Activated CD8-positive, alpha-beta memory T cell treated with anti-CD3 and anti-CD28 coated beads, Interleukin-2, amount 10 ng/mL, durations not matched to agents 7 days and 5 days (primary cell): ENCODE measurements at regions not wholly inside any gene's neighbourhood (a gene's known extent, or its start where the extent isn't known, plus 50 kb on each side); places are given as distances from the start of the nearest gene placed in this dataset.

Experiments used
- ATAC-seq: fragments of 150-1000 bp; cut with Tn5 transposase; one replicate; pipeline ENCODE4 v1.10.0; 2021; ENCODE audit warnings: moderate library complexity
- CTCF ChIA-PET: fragments of 350-600 bp; sonication (Branson Sonifier 250); formaldehyde crosslinking; loops from one replicate; lab custom pipeline; 2021; ENCODE audit warnings: antibody characterized with exemption; lab: Charles Lee
- DNase-seq: peaks from one replicate; pipeline ENCODE4 v3.0.0-alpha.2; 2020
- H3K27ac Mint-ChIP-seq: one replicate; pipeline ENCODE4 v1.8.0; 2021; ENCODE audit warnings: mild to moderate bottlenecking, mixed read lengths
- H3K27me3 Mint-ChIP-seq: one replicate; pipeline ENCODE4 v1.8.0; 2021; ENCODE audit warnings: mixed read lengths
- H3K36me3 Mint-ChIP-seq: one replicate; pipeline ENCODE4 v1.8.0; 2021; ENCODE audit warnings: mild to moderate bottlenecking, mixed read lengths
- H3K4me1 Mint-ChIP-seq: one replicate; pipeline ENCODE4 v1.8.0; 2021; ENCODE audit warnings: mixed read lengths
- H3K4me3 Mint-ChIP-seq: one replicate; pipeline ENCODE4 v1.8.0; 2021; ENCODE audit warnings: mild to moderate bottlenecking, moderate library complexity, mixed read lengths
- H3K9me3 Mint-ChIP-seq: one replicate; pipeline ENCODE4 v1.8.0; 2022; ENCODE audit warnings: low read depth, mixed read lengths

GRCh38 chrX:109312757-109313156 lies 169.1 kb downstream of the GUCY2F start:
- H3K9me3 Mint-ChIP-seq: no peaks in the 10 kb centered on the region

GRCh38 chrX:109310031-109310430 lies 171.9 kb downstream of the GUCY2F start:
- CTCF ChIA-PET: no interaction called here
- H3K27me3 Mint-ChIP-seq: no peaks in the 10 kb centered on the region
- no peaks in the 10 kb centered on the region for H3K36me3 Mint-ChIP-seq
- ATAC-seq (no peak), DNase-seq (no peak)
- H3K27ac Mint-ChIP-seq: no peak overlapping the region
- H3K4me3 Mint-ChIP-seq: no peak overlapping the region
- no peaks in the 10 kb centered on the region for H3K9me3 Mint-ChIP-seq
- H3K4me1 Mint-ChIP-seq: no peaks in the 10 kb centered on the region

More at GRCh38 chrX:109312757-109313156, 169.1 kb downstream of the GUCY2F start:
- Mint-ChIP-seq H3K27me3 (no peaks in the 10 kb centered on the region), H3K4me3 (no peak overlapping the region), H3K4me1 (no peaks in the 10 kb centered on the region), H3K36me3 (no peaks in the 10 kb centered on the region), H3K27ac (no peak overlapping the region)
- ATAC-seq (no peak), DNase-seq (no peak)
- CTCF ChIA-PET: no interaction called here

DNA sequence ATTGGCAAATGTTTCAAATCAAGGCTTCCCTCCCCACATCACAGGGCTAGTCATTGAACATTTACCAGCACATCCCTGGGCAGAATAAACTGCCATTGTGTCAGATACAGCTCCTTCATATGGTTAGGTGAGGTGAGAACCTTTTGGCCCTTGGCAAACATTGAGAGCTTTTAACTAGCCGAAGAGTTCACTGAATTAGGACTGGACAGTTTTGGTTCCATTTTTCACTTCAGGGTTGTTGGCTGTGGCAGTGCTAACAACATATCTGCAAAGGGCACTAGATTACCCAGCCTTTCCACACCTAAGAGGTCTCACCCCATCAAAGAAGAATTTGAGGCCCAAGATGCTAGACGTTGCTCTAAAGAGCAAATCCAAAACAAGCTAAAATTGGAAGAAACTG lies 180.7 kb downstream of the GUCY2F start:
- H3K4me3 Mint-ChIP-seq: no peak overlapping the region
- DNase-seq (no peak), ATAC-seq (no peak)
- H3K27me3 Mint-ChIP-seq: no peaks in the 10 kb centered on the region
- no peaks in the 10 kb centered on the region for H3K9me3 Mint-ChIP-seq
- no peaks in the 10 kb centered on the region for H3K4me1 Mint-ChIP-seq
- no peaks in the 10 kb centered on the region for H3K36me3 Mint-ChIP-seq
- H3K27ac Mint-ChIP-seq: no peak overlapping the region
- CTCF ChIA-PET: no interaction called here

GRCh38 chrX:109300415-109300814 lies 181.5 kb downstream of the GUCY2F start:
- DNase-seq (no peak), ATAC-seq (no peak)
- CTCF ChIA-PET: no interaction called here
- Mint-ChIP-seq H3K27ac (no peak overlapping the region), H3K36me3 (no peaks in the 10 kb centered on the region), H3K4me1 (no peaks in the 10 kb centered on the region), H3K4me3 (no peak overlapping the region), H3K9me3 (no peaks in the 10 kb centered on the region), H3K27me3 (no peaks in the 10 kb centered on the region)

DNA sequence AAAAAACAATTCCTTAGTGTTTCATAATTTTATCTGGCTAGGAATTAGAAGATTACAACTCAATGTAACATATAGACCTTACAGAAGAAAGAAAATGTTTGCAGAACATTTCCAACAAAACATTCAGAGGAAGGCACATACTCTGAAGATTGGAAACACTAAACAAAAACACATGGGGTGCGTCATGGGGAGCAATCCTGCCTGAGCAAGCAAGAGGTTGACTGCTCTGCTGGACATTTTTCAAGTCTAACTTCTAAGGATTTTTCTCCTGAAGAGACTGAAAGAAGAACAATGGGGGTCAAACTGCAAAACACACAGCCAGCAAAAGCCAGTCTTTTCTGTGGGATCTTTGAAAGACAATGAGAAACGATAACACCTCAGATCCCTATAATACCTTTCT lies 182.8 kb downstream of the GUCY2F start:
- Mint-ChIP-seq H3K4me1 (no peaks in the 10 kb centered on the region), H3K36me3 (no peaks in the 10 kb centered on the region), H3K27me3 (no peaks in the 10 kb centered on the region), H3K27ac (no peak overlapping the region), H3K4me3 (no peak overlapping the region), H3K9me3 (no peaks in the 10 kb centered on the region)
- ATAC-seq (no peak), DNase-seq (no peak)
- CTCF ChIA-PET: no interaction called here

- no peaks in the 10 kb centered on the region for H3K36me3 Mint-ChIP-seq
- DNase-seq: no peak
- no peaks in the 10 kb centered on the region for H3K4me1 Mint-ChIP-seq
- no peak for ATAC-seq
- CTCF ChIA-PET: no interaction called here
- no peaks in the 10 kb centered on the region for H3K27me3 Mint-ChIP-seq
- H3K27ac Mint-ChIP-seq: no peak overlapping the region
- no peaks in the 10 kb centered on the region for H3K9me3 Mint-ChIP-seq
- H3K4me3 Mint-ChIP-seq: no peak overlapping the region
Measured at GRCh38 chrX:109294097-109294814, 187.6 kb downstream of the GUCY2F start.

DNA sequence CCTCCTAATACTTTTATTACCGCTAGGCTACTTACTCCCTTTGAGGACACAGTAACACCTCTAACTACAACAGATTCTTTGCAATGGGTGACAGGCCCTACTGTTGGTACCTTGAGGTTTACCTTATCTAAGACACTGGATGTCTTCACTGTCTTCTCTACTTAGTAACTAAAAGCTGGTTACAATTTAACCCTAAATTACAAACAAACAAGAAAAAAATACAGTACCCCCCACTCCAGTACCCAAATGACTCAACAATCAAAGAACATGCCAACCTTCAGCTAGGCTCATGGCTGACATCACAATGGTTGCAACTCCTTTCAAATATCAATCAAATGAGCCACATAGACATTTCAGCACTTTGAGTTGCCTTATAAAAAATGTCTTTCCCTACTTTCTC lies 198.0 kb downstream of the GUCY2F start:
- DNase-seq (no peak), ATAC-seq (no peak)
- CTCF ChIA-PET: no interaction called here
- Mint-ChIP-seq H3K36me3 (no peaks in the 10 kb centered on the region), H3K4me3 (no peak overlapping the region), H3K9me3 (no peaks in the 10 kb centered on the region), H3K4me1 (no peaks in the 10 kb centered on the region), H3K27me3 (no peaks in the 10 kb centered on the region), H3K27ac (no peak overlapping the region)

- Mint-ChIP-seq H3K9me3 (no peaks in the 10 kb centered on the region), H3K4me3 (no peak overlapping the region), H3K36me3 (no peaks in the 10 kb centered on the region), H3K27ac (no peak overlapping the region), H3K4me1 (no peaks in the 10 kb centered on the region), H3K27me3 (no peaks in the 10 kb centered on the region)
- CTCF ChIA-PET: no interaction called here
- DNase-seq: no peak
- no peak for ATAC-seq
Measured at GRCh38 chrX:109281483-109282275, 200.2 kb downstream of the GUCY2F start.

DNA sequence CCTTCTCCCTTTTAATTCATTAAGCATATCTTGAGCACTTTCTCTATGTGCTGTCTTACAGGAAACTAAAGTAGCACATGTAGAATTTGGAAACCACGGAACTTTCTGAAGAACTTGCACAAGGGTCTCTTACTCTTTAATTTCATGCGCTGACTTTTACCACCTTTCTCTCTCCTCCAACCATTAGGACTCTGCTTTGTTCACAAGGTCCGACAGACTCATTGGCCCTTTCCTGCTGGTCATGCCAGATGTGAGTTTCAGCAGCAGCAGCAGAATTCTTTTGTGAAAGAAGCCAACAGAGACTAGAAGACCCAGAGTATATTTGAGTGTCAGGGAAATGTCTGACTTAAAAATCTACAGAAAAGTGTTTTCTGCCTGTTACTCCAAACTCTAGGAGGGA lies 207.1 kb downstream of the GUCY2F start:
- H3K4me1 Mint-ChIP-seq: no peaks in the 10 kb centered on the region
- no peak for ATAC-seq
- no peak overlapping the region for H3K4me3 Mint-ChIP-seq
- no peak overlapping the region for H3K27ac Mint-ChIP-seq
- no peaks in the 10 kb centered on the region for H3K36me3 Mint-ChIP-seq
- DNase-seq: no peak
- H3K9me3 Mint-ChIP-seq: no peaks in the 10 kb centered on the region
- no peaks in the 10 kb centered on the region for H3K27me3 Mint-ChIP-seq
- CTCF ChIA-PET: no interaction called here

DNA sequence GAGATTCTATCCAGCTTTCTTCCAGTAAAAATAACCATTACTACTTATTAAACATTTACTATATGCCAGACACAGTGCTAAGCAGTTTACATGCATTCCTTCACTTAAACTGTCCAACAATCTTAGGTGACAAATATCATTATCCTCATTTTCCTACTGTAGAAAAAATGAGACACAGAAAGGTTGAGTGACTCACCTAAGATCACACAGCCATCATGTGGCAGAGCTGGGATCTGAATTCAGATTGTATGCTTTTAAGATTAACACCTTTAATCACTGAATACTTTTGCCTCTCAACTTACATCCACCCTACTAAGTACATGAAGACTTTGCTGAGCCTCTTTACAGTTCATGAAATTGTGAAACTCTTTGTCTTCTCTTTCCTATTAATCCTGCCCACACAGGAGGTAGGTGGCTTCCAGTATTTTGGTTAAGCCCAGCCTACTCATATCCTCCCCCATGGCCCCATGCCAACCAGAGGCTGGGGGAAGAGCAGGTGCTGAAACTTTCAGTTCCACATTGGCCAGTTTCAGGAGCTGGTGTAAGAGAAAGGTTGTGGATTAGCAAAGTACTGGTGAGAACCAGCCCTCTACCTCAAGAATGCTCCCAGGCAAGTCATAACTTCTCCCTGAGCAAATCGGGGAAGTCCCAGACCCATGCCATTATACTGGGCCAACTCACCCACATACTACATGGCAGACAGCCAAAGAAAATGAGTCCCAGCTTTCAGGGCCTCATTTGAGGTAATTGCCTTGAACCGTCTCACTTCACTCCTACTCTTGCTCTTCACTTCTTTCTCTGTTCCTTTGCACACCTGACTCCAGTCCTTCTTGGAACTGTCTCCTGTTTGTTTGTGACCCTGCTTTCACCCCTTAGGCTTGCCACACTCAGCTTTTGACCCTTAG lies 211.1 kb downstream of the GUCY2F start:
- no peak overlapping the region for H3K27ac Mint-ChIP-seq
- no peaks in the 10 kb centered on the region for H3K36me3 Mint-ChIP-seq
- H3K27me3 Mint-ChIP-seq: no peaks in the 10 kb centered on the region
- no peak overlapping the region for H3K4me3 Mint-ChIP-seq
- no peaks in the 10 kb centered on the region for H3K4me1 Mint-ChIP-seq
- H3K9me3 Mint-ChIP-seq: no peaks in the 10 kb centered on the region
- CTCF ChIA-PET: interaction anchor here (0.6 kb wide), 1 partner anchor 99 kb away, joined by 3 read pairs; no protein-coding TSS in a partner anchor
- no peak for DNase-seq
- no peak for ATAC-seq

- H3K4me3 Mint-ChIP-seq: no peak overlapping the region
Measured at GRCh38 chrX:109268340-109268739, 213.5 kb downstream of the GUCY2F start.

DNA sequence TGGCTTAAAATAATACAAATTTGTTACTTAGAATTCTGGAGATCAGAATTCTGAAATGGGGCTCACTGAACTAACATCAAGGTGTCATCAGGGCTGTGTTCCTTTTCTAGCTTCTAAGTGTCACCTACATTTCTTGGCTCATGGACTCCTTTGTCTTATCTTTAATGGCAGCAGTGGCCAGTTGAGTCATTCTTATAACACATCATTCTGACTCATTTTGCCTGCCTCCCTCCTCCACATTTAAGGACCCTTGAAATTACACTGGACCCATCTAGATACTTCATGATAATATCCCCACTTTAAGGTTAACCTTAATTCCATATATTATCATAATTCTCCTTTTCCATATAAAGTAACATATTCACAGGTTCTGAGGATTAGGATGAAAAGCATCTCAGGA lies 215.9 kb downstream of the GUCY2F start:
- CTCF ChIA-PET: no interaction called here
- no peak overlapping the region for H3K27ac Mint-ChIP-seq
- DNase-seq (no peak), ATAC-seq (no peak)
- no peaks in the 10 kb centered on the region for H3K4me1 Mint-ChIP-seq
- H3K4me3 Mint-ChIP-seq: no peak overlapping the region
- no peaks in the 10 kb centered on the region for H3K9me3 Mint-ChIP-seq
- H3K36me3 Mint-ChIP-seq: no peaks in the 10 kb centered on the region
- H3K27me3 Mint-ChIP-seq: no peaks in the 10 kb centered on the region

More at GRCh38 chrX:109268340-109268739, 213.5 kb downstream of the GUCY2F start:
- CTCF ChIA-PET: no interaction called here
- ATAC-seq (no peak), DNase-seq (no peak)
- H3K27ac Mint-ChIP-seq: no peak overlapping the region
- H3K4me1 Mint-ChIP-seq: no peaks in the 10 kb centered on the region
- H3K36me3 Mint-ChIP-seq: no peaks in the 10 kb centered on the region
- H3K27me3 Mint-ChIP-seq: no peaks in the 10 kb centered on the region
- no peaks in the 10 kb centered on the region for H3K9me3 Mint-ChIP-seq

DNA sequence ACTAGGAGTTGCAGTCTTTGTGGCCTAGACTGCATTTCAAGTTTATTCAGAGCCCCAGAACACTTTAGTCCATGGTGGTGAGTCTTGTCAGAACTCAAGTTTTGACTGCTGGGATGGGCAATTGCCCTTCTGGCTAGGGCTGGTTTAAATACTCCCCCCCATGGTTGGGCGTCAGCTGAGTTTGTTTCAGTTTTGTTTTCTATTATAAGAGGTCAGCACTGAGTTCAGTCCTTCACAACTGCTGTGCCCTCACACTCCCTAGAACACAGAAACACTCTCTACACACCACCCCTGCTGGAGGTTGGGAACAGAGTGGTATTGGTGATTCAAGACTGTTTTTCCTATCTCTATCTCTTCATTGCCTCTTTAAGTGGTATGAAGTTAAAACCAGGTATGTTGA lies 217.0 kb downstream of the GUCY2F start:
- CTCF ChIA-PET: no interaction called here
- Mint-ChIP-seq H3K9me3 (no peaks in the 10 kb centered on the region), H3K27me3 (no peaks in the 10 kb centered on the region), H3K27ac (no peak overlapping the region), H3K36me3 (no peaks in the 10 kb centered on the region), H3K4me1 (no peaks in the 10 kb centered on the region), H3K4me3 (no peak overlapping the region)
- ATAC-seq (no peak), DNase-seq (no peak)
